Glomerular endothelial cell (primary cell): ENCODE measurements at regions not wholly inside any gene's neighbourhood (a gene's known extent, or its start where the extent isn't known, plus 50 kb on each side); places are given as distances from the start of the nearest gene placed in this dataset.

ENCODE experiments used
- DNase-seq: peaks from one replicate; pipeline ENCODE4 v3.0.0-alpha.2; 2011; ENCODE audit warnings: low read depth, low spot score; ENCODE audit errors: extremely low read depth

GRCh38 chr2:11920993-11921583 lies 174.7 kb downstream of the LPIN1 start:
- no peak for DNase-seq

- no peak for DNase-seq
These were observed 175.9 kb downstream of the LPIN1 start for GRCh38 chr2:11922294-11922693.

- no peak for DNase-seq
These were observed 177.5 kb downstream of the LPIN1 start for GRCh38 chr2:11923935-11924334.

GRCh38 chr2:11925295-11926066 lies 179.0 kb downstream of the LPIN1 start:
- no peak for DNase-seq

- no peak for DNase-seq
These were observed 183.9 kb downstream of the LPIN1 start for GRCh38 chr2:11930211-11930761.

GRCh38 chr2:11932048-11932512 lies 185.6 kb downstream of the LPIN1 start:
- no peak for DNase-seq

GRCh38 chr2:11932962-11933361 lies 186.5 kb downstream of the LPIN1 start:
- DNase-seq, result no peak

- DNase-seq, result no peak
These were observed 187.4 kb downstream of the LPIN1 start for GRCh38 chr2:11933854-11934253.

- DNase-seq, result no peak
These were observed 190.3 kb downstream of the LPIN1 start for GRCh38 chr2:11936761-11937160.

- DNase-seq, result no peak
These were observed 191.8 kb downstream of the LPIN1 start for GRCh38 chr2:11938196-11938595.

GRCh38 chr2:11939523-11939922 lies 193.1 kb downstream of the LPIN1 start:
- DNase-seq, result no peak

- DNase-seq, result no peak
These were observed 193.8 kb downstream of the LPIN1 start for GRCh38 chr2:11940121-11940743.

- DNase-seq, result no peak
These were observed 194.4 kb downstream of the LPIN1 start for GRCh38 chr2:11940799-11941198.

- no peak for DNase-seq
These were observed 195.1 kb downstream of the LPIN1 start for GRCh38 chr2:11941201-11942177.

GRCh38 chr2:11942178-11942569 lies 195.7 kb downstream of the LPIN1 start:
- DNase-seq, result no peak

- no peak for DNase-seq
These were observed 197.9 kb downstream of the LPIN1 start for GRCh38 chr2:11944311-11944710.

- DNase-seq, result no peak
These were observed 199.0 kb downstream of the LPIN1 start for GRCh38 chr2:11945139-11946126.

- DNase-seq, result no peak
These were observed 201.5 kb downstream of the LPIN1 start for GRCh38 chr2:11947956-11948355.
